HG03565 (cell line): ENCODE measurements at regions not wholly inside any gene's neighbourhood (a gene's known extent, or its start where the extent isn't known, plus 50 kb on each side); places are given as distances from the start of the nearest gene placed in this dataset.

ENCODE experiments used
- ATAC-seq: cut with Tn5 transposase; IDR thresholded peaks from one replicate; pipeline ENCODE4 v1.9.1; 2021; ENCODE audit warnings: mild to moderate bottlenecking, moderate library complexity; ENCODE audit not compliant: unreplicated experiment

DNA sequence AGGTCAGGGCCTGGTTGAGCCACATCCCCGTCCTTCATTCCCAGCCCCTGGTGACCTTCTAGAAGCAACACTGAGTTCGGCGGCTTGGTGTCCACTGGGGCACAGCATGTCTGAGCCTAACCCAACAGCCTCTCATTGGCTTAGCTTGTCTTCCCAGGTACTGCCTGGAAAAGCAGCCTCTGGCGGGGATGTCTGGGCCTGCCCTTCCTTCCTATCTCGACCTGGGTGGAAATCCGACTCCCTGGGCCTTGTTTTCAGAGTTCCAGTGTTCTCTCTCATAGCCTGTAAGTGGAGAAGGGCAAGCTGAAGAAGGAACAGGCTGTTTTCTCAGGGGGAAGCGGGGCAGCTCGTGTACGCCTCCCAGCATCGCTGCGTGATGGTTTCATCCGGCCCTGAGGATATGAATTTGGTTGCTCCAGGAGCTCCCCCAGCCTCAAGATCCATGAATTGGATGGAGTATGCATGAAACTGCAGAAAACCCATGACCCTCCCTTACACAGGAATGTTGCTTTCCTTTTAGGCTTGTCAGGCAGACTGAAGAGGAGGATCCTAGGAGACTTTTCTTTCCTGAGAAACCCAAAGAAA is 116.5 kb upstream of the IRF2BP2 start:
- ATAC-seq = no peak

DNA sequence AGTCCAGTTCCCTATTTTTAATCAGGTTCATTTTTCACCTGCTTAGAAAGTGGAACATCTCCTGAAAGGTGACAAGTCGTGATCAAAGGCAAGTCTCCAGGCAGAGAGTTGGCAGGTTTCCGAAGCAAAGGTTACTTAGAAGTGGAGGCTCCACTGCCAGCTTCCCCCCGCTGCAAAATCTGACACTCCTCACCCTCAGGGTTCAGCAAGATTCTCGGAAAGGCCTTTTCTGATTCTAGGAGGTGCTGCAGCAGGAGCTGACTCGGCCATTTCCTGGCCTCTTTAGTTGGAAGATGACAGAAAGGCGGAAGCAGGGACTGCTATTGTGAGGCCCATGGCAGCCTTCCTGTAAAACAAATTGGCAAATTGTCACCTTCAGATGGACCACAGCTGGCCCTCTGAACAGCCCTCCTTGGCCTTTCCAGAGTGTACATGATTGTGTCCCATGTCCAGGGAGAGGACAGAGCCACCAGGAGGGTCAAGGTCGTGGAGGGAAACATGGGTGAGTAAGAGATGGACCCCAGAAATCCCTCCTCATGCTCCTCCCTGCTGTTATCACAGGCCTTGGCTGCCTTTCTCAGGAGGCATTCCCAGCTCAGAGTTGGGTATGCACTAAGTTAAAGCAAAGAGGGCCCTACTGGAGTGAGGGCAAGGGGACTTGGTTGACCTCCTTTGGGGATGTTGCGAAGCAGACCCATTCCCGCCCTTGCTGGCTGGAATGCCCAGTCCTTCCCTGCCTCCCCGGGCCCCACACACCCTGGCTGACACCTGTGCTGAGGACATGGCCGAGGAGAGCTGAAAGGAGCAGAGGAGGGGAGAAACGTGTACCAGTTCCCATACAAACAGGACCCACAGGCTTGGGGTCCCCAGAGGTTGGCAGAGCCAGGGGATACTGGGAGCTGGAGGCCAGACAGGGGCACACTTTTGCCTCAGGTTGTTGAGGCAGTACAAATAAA is 115.5 kb upstream of the IRF2BP2 start:
- ATAC-seq = no peak

- no peak for ATAC-seq
Measured at GRCh38 chr1:234724516-234725176, 114.7 kb upstream of the IRF2BP2 start.

DNA sequence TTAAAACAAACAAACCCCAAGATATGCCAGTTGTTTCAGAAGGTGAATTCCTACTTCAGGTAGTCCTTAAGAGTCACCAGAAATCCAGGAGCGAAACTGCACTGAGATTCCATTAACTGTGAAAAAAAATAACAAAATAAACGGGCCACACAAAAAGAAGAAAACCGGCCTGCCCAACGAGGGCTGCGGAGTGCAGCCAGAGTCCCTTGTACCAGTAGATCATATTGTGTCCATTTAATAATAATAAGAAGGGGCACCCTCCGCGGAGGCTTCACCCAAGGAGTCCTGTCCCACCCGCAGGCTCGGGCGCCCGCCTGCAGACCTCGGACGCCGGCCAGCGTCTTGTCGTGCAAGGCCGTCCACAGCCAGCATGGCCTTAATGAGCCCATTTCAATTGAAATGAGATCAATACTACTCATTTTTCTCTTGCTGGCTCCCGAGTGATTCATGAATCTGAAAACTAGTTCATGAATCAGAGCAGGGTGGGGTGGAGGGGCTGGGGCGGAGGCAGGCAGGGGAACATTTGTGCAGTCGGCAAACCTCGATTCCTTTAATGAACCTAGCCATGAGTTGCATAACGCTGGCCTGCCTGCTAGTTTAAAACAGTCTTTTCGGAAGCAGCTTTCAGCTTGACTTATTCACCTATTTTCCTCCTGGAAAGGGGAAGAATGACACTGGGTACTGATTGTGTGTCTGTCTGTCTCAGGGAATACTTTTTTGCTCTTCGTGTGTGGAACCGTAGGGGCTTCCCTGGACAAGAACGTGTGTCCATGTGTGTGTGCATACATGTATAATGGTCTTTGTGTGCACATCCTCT is 113.1 kb upstream of the IRF2BP2 start:
- ATAC-seq = no peak

- no peak for ATAC-seq
Measured at GRCh38 chr1:234722270-234722704, 112.3 kb upstream of the IRF2BP2 start.

DNA sequence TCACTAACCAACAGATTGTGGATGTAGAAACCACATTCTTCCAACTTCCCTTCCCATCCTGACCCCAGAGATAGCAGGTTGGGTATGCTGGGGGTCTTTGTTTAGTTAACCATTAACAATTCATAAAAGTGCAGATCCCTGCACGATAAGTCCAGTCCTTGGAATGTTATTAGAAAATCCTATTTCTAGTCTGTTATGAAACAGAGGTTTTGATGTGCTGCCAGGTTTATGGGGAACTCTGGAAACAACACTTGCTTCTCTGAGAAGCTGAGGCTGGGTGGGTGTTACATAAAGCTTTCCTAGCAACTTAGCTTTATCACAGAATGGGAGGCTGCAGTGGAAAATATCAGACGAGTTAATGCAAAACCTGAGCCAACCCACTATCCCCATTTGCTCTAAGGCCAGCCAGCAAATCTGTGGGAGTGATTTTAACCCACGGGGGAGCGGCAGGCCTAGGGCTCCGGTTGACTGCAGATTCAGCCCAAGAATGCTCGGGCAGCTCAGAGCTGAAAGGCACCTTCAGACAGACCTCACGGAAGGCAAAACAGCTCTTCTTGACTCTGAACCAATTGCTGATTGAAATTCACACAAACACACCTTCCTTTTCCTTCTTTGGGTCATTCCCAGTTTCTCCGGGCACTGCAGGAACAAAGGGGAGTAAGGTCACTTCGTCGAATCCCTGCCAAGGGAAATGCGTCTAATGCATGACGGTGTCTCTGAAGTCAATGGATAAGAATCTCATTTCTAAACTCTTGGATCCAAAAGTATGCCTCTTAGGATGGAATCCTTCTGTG is 111.7 kb upstream of the IRF2BP2 start:
- no peak for ATAC-seq

DNA sequence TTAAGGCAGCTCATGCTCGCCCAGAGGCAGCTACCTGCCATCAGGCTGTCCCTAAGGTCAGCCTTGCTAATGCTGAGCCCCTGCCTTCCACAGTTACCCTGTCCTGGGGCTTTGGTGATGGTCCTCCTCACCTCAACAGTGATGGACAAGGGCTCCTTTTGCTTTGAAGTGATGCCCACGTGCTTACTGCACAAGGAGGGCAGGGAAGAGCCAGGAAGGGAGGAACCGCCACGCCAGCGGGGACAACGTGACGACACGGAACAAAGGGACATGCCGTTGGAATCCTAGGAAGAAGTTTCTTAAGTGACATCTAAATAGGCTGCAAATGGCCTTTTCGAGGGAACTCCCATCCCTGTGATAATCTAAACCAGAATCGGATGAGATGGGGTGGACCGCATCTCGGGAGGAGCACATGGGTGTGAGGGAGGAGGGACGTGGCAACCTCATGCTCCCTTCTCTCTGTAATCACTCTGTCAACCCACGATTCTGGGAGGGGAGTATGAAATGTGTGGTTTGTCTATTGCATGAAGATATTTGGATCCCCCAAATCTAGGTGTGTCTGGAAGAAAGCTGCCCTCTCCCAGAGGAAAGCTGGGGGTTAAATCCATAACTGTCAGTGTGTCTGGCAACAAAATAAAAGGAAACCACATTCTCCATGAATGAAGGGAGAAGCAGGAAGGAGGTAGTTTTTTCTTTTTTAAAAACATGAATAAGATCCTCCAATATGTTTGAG is 110.9 kb upstream of the IRF2BP2 start:
- no peak for ATAC-seq

DNA sequence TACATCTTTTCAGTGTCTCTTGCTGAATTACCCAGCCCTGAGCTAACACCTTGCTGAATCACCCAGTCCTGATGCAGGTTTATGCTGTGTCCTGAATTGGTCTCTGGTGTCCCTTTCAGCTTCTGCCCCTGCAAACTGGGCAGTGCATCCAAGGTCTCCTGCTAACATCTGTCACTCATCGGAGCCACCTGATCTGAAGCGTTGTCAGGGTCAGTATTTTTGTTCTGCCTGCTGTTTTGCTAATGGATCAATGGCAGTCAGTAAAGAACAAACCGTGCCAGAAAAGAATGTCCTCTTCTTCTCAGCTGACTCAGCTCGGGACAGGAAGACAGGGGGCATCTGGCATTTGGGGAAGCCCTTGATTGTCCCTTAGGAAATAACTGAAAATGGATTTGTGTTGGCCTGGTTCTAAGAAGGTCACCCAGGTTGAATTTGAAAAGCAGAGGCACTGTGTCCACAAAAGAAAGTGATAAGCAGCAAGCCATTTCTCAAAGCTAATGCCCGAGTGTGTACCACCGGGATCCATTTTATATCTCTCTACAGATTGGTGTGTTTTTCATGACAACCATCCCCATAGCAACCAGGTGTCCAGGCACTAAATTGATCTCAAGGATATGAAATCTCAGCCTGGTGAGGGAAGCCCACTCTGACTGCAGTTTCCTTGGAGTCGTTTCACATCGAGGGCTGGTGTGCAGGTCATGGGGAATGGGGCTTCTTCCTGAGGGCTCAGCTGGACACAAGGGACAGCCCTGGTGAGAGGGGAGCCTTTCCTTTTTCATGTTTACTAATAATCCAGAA is 109.7 kb upstream of the IRF2BP2 start:
- ATAC-seq = no peak

- ATAC-seq = no peak
Measured at GRCh38 chr1:234718496-234719453, 108.8 kb upstream of the IRF2BP2 start.

- ATAC-seq = no peak
Measured at GRCh38 chr1:234716908-234717375, 107.0 kb upstream of the IRF2BP2 start.

DNA sequence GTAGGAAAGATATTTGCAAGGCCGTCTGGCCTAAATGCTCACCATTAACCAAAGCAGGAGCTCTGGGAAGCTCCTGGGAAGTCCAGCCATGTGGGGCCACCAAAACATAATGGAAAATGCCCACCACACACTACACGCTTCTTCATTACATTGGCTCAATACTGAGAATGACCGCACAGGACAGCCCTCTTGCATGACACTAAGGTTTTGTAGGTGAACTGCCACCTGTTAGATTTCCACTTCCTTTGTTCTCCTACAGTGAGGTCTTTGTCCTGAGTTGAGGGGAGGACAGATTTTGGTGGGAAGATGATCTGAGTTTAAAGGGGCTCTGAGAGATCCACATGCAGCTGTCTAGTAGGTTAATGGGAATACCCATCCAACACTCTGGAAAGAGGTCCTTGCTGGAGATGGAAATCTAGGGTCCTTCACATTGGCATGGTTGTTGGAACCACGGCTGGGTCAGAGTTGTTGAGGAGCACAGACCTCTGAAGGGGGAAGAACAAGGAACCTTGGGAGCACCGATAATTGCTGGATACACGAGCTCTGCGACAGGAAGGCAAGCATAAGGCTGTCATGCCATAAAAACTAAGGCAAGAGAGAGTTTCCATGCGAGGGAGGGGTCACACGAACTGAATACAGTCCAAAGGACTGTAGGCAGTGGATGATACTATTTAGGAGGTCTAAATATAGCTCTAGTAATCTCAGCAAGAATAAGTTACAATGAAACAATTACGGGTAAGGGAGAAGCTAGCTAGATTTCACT is 105.5 kb upstream of the IRF2BP2 start:
- ATAC-seq = no peak

GRCh38 chr1:234713859-234714258 is 103.9 kb upstream of the IRF2BP2 start:
- no peak for ATAC-seq

DNA sequence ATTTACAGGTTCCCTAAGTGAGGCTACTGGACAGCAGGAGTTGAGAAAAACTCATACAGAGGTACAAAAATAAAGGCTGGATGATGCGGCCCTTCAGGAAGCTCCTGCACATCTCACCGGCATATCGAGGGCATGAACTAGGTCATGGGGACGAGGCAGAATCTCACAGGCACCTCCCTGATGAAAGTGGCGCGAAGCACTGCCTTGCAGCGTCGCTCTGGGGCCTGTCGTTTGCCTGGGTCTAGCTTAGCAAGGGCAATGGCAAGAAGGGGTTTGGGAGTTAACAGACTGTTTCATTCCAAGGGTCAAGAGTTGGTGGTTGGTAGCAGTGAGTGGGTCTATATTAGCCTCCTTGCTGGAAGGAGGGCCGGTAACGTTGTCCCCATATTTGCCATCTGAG is 103.5 kb upstream of the IRF2BP2 start:
- no peak for ATAC-seq

DNA sequence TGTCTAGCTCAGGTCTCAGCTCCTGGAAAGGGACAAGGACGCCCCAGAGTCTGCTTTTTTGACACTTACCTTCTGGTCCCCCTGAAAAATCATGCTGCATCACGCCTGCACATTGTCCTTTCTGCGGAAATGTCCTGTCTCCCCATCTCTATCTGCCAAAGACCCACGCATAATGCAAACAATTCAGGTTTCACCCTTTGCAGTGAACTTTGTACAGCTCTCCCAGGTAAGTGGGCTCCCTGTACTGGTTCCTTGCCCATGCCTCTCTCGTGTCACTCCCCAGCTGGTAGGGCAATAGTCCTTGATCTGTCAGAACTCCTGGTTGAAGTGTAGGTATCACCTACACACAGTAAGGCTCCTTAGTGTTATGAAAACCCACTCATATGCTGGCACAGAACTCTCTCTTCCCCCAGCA is 102.9 kb upstream of the IRF2BP2 start:
- ATAC-seq = no peak

DNA sequence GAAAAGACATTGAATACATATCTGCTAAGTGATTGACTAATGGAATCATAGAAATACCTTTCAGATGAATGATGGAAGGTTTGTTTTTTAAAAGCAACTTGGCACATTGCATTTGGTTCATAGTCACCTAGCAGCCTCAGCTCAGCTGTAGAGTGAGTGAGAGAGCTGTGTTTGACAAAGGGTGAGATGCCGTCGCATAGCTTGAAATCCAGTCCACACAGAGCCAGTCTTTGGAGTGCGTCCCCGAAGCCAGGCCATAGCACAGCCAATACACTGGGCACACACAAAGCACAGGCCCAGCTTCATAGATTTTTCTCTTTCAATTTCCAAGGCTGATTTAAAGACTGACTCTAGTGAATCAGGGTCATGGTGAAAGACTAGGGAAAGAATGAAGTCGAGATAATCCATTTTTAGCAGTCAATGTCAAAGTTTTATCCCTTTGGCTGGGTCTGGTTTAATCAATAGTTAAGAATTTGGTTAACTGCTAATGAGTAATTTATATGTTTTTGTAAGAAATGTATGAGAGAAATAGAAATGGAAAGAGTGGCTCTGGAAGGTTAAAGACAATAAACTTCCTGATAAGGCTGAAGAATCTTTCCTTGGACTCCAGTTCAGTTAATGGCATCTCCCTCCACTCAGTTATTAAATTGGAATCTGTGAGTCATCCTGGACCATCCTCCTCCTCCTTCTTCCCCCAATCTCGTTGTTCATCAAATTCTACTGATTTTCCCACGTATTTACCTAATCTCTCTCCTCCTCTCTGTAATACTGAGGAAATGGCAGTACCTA is 101.2 kb upstream of the IRF2BP2 start:
- ATAC-seq = no peak

DNA sequence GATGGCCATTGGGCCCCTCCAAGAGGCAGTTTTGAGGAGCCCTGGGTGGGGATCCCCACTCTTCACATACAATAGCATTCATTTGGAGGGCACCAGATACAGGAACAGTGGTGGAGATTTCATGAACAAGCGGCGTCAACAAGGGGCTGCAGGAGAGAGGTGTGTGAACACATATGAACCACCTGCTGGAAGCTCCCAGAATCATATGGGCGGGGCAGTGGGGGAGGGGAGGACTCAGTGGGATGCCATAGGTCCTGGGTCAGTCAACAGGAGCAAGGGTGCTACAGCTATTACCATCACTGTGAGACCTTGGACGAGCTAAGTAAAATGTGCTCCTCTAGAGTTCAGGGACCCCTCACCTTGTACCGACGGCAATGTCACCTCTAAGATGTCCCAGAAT is 100.4 kb upstream of the IRF2BP2 start:
- ATAC-seq = no peak
